Psoas muscle (tissue), 7 donors: ENCODE measurements at regions not wholly inside any gene's neighbourhood (a gene's known extent, or its start where the extent isn't known, plus 50 kb on each side); places are given as distances from the start of the nearest gene placed in this dataset.

Experiments used
- ATAC-seq, 4 donors: fragments of 200-7000 bp; cut with Tn5 transposase; one replicate each; pipeline ENCODE4 v1.9.1; 2020; ENCODE audit warnings: moderate library complexity in 3 of 4, mild to moderate bottlenecking in 2 of 4
- DNase-seq, 2 donors: peaks; one replicate each; pipeline ENCODE4 v3.0.0-alpha.2; 2020
- H3K27ac ChIP-seq: fragments of 200-600 bp; one replicate; pipeline ENCODE4 v1.8.0; 2022
- H3K27me3 ChIP-seq, 3 donors: fragments of 200-600 bp in 1 of 3; one replicate each; pipeline versions ENCODE4 v1.6.1 to v1.8.0; 2013 to 2022; ENCODE audit warnings: low read length in 2 of 3, mild to moderate bottlenecking in 2 of 3, moderate library complexity in 1 of 3; ENCODE audit not compliant: insufficient read depth in 3 of 3
- H3K36me3 ChIP-seq, 2 donors: fragments of 200-600 bp in 1 of 2; one replicate each; pipeline versions ENCODE4 v1.6.1 to v1.8.0; 2013 to 2022; ENCODE audit warnings: low read depth in 1 of 2, mild to moderate bottlenecking in 1 of 2, moderate library complexity in 1 of 2; ENCODE audit not compliant: insufficient read depth in 1 of 2
- H3K4me1 ChIP-seq: fragments of 200-600 bp; one replicate; pipeline ENCODE4 v1.8.0; 2022
- H3K4me3 ChIP-seq: fragments of 200-600 bp; one replicate; pipeline ENCODE4 v1.8.0; 2022; ENCODE audit warnings: mild to moderate bottlenecking
- H3K9me3 ChIP-seq: fragments of 200-600 bp; one replicate; pipeline ENCODE4 v1.8.0; 2022
- WGBS, 3 donors: extraction: QIAGEN DNeasy Blood & Tissue Kit; methylation state at CpG; one replicate each; pipeline versions ENCODE4 v1.1.6 to v1.1.7; 2013; 5-methylcytosine and 5-hydroxymethylcytosine counted together
- intact Hi-C, 2 donors: fragments of 100-400 bp; cut with DNase I; formaldehyde crosslinking; loops; one replicate each; pipeline versions ENCODE4 v1.11.0 to v1.14.2; 2022
- TF ChIP-seq, protein P1 (sequence below): fragments of 200-600 bp; IDR thresholded peaks from one replicate; pipeline ENCODE4 v1.8.0; 2022; ENCODE audit warnings: antibody characterized with exemption
- donor health status: healthy with polysubstance abuse.
- donor health status: DM: no; HTN: no; CAD: no; lungs with moderate emphysema.
- donor health status: Bipolar disorder and iron deficiency.
- donor health status: healthy.
- donor health status: DM: yes; HTN: yes; CAD: no.
- donor health status: DM: no; HTN: no; CAD: no.
- donor health status: DM: yes; HTN: yes; CAD: no.

DNA sequence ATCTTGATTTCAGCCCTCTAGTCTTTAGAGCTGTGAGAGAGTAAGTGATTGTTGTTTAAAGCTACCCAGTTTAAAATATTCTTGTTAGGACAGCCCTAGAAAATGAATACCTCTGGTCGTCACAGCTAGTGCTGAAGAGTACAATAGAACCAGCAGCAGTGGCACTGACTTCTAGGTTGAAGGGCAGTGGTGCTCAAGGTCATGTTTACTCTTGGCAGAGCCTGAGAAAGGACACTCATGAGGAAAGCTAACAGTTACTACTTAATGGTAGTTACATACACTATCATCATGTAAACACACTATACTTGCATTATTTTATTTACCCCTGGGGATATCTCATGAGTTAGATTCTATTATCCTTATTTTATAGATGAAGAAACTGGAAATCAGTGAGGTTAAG is 323.0 kb downstream of the SH2D4B start:
- H3K27ac ChIP-seq = no peak overlapping the region
- TF ChIP-seq, protein P1, sequence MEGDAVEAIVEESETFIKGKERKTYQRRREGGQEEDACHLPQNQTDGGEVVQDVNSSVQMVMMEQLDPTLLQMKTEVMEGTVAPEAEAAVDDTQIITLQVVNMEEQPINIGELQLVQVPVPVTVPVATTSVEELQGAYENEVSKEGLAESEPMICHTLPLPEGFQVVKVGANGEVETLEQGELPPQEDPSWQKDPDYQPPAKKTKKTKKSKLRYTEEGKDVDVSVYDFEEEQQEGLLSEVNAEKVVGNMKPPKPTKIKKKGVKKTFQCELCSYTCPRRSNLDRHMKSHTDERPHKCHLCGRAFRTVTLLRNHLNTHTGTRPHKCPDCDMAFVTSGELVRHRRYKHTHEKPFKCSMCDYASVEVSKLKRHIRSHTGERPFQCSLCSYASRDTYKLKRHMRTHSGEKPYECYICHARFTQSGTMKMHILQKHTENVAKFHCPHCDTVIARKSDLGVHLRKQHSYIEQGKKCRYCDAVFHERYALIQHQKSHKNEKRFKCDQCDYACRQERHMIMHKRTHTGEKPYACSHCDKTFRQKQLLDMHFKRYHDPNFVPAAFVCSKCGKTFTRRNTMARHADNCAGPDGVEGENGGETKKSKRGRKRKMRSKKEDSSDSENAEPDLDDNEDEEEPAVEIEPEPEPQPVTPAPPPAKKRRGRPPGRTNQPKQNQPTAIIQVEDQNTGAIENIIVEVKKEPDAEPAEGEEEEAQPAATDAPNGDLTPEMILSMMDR = no peak
- no peaks in the 10 kb centered on the region for H3K9me3 ChIP-seq
- H3K4me1 ChIP-seq = no peaks in the 10 kb centered on the region
- H3K36me3 ChIP-seq = no peaks in the 10 kb centered on the region
- intact Hi-C loops = no loop called here
- H3K4me3 ChIP-seq = no peak overlapping the region
- DNase-seq (no peak), ATAC-seq (no peak)
- no peaks in the 10 kb centered on the region for H3K27me3 ChIP-seq
- WGBS, 3 donors = 73 to 81% (median 75%) methylated on average over 1 of the region's 1 CpG

DNA sequence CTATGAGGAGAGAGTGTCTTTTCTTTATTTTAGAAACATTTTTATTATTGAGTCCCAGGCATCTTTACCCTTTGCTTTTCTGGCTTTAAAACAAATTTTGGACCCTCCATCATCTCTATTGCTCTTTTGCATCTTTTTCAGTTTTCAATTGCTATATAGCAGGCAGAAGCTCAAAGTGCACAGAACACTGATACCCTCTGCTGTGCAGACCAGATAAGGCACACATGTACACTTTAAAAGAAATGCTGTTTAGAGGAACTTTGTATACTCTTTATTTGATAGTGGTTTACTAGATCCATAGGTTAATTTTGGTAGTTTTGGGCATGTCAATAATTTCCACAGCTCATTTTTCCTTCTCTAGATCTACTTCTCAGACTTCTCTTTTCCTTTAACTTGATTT is 324.2 kb downstream of the SH2D4B start:
- no peaks in the 10 kb centered on the region for H3K9me3 ChIP-seq
- no peak overlapping the region for H3K27ac ChIP-seq
- no peak for ATAC-seq
- H3K36me3 ChIP-seq = no peaks in the 10 kb centered on the region
- intact Hi-C loops = no loop called here
- H3K4me3 ChIP-seq = no peak overlapping the region
- DNase-seq = no peak
- TF ChIP-seq, protein P1 = no peak
- no peaks in the 10 kb centered on the region for H3K27me3 ChIP-seq
- no peaks in the 10 kb centered on the region for H3K4me1 ChIP-seq

DNA sequence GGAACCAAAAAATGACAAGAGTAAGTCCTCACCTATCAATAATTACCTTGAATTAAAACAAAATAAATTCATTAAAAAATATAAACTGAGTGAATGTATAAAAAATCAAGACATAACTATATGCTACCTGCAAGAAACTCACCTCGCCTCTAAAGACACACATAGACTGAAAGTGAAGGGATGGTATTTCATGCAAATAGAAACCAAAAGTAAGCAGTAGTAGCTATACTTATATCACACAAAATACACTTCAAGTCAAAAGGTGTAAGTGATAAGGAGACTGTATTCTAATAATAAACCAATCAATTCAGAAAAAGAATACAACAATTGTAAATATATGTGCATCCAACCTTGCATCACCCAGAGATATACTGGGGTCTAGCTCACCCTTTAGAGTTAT is 332.6 kb downstream of the SH2D4B start:
- ATAC-seq (no peak), DNase-seq (no peak)
- H3K4me3 ChIP-seq = no peak overlapping the region
- WGBS, 3 donors = 82 to 90% (median 86%) methylated on average over 1 of the region's 1 CpG
- TF ChIP-seq, protein P1 = no peak
- peaks cover 14% of the 10 kb centered on the region for H3K9me3 ChIP-seq
- no peaks in the 10 kb centered on the region for H3K27me3 ChIP-seq
- intact Hi-C loops = no loop called here
- no peaks in the 10 kb centered on the region for H3K4me1 ChIP-seq
- H3K36me3 ChIP-seq = no peaks in the 10 kb centered on the region
- H3K27ac ChIP-seq = no peak overlapping the region

DNA sequence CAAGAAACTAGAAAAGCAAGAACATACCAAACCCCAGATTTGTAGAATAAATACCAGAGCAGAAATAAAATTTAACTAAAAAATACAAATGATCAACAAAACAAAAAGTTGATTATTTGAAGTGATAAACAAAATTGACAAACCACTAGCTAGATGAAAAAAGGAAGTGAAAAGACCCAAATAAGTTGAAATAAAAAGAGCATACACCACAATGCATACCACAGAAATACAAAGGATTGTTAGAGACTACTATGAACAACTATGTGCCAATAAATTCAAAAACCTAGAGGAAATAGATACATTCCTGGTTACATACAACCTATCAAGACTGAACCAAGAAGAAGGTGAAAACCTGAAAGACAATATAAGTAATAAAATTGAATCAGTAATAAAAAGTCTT is 333.4 kb downstream of the SH2D4B start:
- no peaks in the 10 kb centered on the region for H3K36me3 ChIP-seq
- H3K4me3 ChIP-seq = no peak overlapping the region
- no peak overlapping the region for H3K27ac ChIP-seq
- intact Hi-C loops = no loop called here
- DNase-seq (no peak), ATAC-seq (no peak)
- TF ChIP-seq, protein P1 = no peak
- no peaks in the 10 kb centered on the region for H3K27me3 ChIP-seq
- no peaks in the 10 kb centered on the region for H3K4me1 ChIP-seq
- H3K9me3 ChIP-seq = peaks cover 14% of the 10 kb centered on the region

DNA sequence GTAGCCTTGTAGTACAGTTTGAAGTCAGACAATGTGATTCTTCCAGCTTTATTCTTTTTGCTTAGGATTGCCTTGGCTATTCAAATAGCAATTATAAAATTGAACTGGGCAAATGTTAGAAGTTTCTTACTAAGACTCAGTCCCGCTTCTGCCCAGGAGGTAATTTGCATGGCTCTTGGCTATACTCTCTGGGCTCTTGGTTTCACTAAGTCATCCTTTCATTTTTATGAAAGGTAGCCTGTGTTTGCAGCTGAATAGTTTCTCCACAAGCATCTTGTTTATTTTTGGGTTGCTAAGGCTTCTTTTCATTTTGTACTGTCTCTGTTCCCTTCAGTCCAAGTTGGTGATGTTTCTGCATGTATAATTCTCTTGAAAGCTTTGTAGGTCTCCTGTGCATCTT is 340.6 kb downstream of the SH2D4B start:
- ATAC-seq (no peak), DNase-seq (no peak)
- H3K27ac ChIP-seq = no peak overlapping the region
- intact Hi-C loops = no loop called here
- H3K27me3 ChIP-seq = no peaks in the 10 kb centered on the region
- no peaks in the 10 kb centered on the region for H3K36me3 ChIP-seq
- WGBS, 3 donors = 83 to 90% (median 88%) methylated on average over 1 of the region's 1 CpG
- no peak overlapping the region for H3K4me3 ChIP-seq
- H3K4me1 ChIP-seq = no peaks in the 10 kb centered on the region
- no peaks in the 10 kb centered on the region for H3K9me3 ChIP-seq
- TF ChIP-seq, protein P1 = no peak
